B cell (primary cell): ENCODE measurements at regions not wholly inside any gene's neighbourhood (a gene's known extent, or its start where the extent isn't known, plus 50 kb on each side); places are given as distances from the start of the nearest gene placed in this dataset.

Source experiments
- ATAC-seq: fragments of 200-7000 bp; cut with Tn5 transposase; one replicate; pipeline ENCODE4 v1.10.0; 2021; ENCODE audit warnings: low read depth, mild to moderate bottlenecking, moderate number of reproducible peaks, moderate library complexity
- CTCF ChIA-PET: fragments of 350-600 bp; sonication (Branson Sonifier 250); formaldehyde crosslinking; loops from one replicate; lab custom pipeline; 2021; ENCODE audit warnings: antibody characterized with exemption, inconsistent platforms; lab: Charles Lee
- POLR2A ChIA-PET: fragments of 350-600 bp; sonication (Branson Sonifier 250); formaldehyde crosslinking; loops from one replicate; lab custom pipeline; 2021; ENCODE audit warnings: antibody characterized with exemption; lab: Charles Lee
- DNase-seq: peaks from one replicate; pipeline ENCODE4 v3.0.0; 2013
- H2AFZ ChIP-seq: 2 replicates; pipeline ENCODE4 v1.6.1; 2012; ENCODE audit warnings: mild to moderate bottlenecking, low read depth, low read length; ENCODE audit not compliant: insufficient read depth, poor library complexity, severe bottlenecking
- H3K27ac ChIP-seq, 2 donors: 1 replicate in 1 of 2; 2 replicates in 1 of 2; pipeline ENCODE4 v1.5.1; 2012 to 2013; ENCODE audit warnings: low read length in 2 of 2, mild to moderate bottlenecking in 2 of 2, moderate library complexity in 1 of 2
- H3K27me3 ChIP-seq, 4 experiments: fragments of 200-600 bp in 1 of 4; sonication (generic) in 1 of 4; replicated peaks in 1 of 4; 1 replicate in 2 of 4; 2 replicates in 2 of 4; pipeline versions ENCODE4 v1.6.1 to v1.7.0; 2013 to 2016; ENCODE audit warnings: low read length in 3 of 4, mild to moderate bottlenecking in 2 of 4, mixed read lengths in 1 of 4, moderate library complexity in 1 of 4; ENCODE audit not compliant: insufficient read depth in 4 of 4, control insufficient read depth in 3 of 4; ENCODE audit errors: control extremely low read depth in 1 of 4
- H3K36me3 ChIP-seq, 2 experiments: replicated peaks in 1 of 2; 1 replicate in 1 of 2; 2 replicates in 1 of 2; pipeline versions ENCODE4 v1.6.1 to v1.7.1; 2013; ENCODE audit warnings: low read length in 1 of 2; ENCODE audit not compliant: insufficient read depth in 2 of 2, control insufficient read depth in 1 of 2; ENCODE audit errors: control extremely low read depth in 1 of 2, extremely low read depth in 1 of 2
- H3K4me1 ChIP-seq, 2 donors: fragments of 200-600 bp in 1 of 2; sonication (generic) in 1 of 2; 1 replicate in 1 of 2; 2 replicates in 1 of 2; pipeline versions ENCODE4 v1.5.1 to v1.6.1; 2013 to 2017; ENCODE audit warnings: low read length in 2 of 2; ENCODE audit not compliant: control insufficient read depth in 2 of 2, insufficient read depth in 2 of 2
- H3K4me2 ChIP-seq: replicated peaks from 2 replicates; pipeline ENCODE3; 2012; ENCODE audit warnings: mild to moderate bottlenecking, low read depth, low read length; ENCODE audit not compliant: poor library complexity, severe bottlenecking
- H3K4me3 ChIP-seq, 5 experiments: fragments of 200-600 bp in 1 of 5; sonication (generic) in 1 of 5; 1 replicate in 3 of 5; 2 replicates in 2 of 5; pipeline versions ENCODE4 v1.5.1 to v1.7.0; 2011 to 2016; ENCODE audit warnings: low read length in 4 of 5, mild to moderate bottlenecking in 4 of 5, low read depth in 2 of 5, control low read depth in 1 of 5, moderate library complexity in 1 of 5; ENCODE audit not compliant: insufficient read depth in 1 of 5; ENCODE audit errors: control extremely low read depth in 1 of 5, extremely low read depth in 1 of 5
- H3K79me2 ChIP-seq: fragments of 200-600 bp; sonication (generic); one replicate; pipeline ENCODE4 v1.6.0; 2016; ENCODE audit warnings: low read length; ENCODE audit not compliant: control insufficient read depth, insufficient read depth
- H3K9ac ChIP-seq: fragments of 200-600 bp; sonication (generic); 2 replicates; pipeline ENCODE4 v1.6.1; 2017; ENCODE audit warnings: mild to moderate bottlenecking, low read length, moderate library complexity
- H3K9me3 ChIP-seq, 3 donors: one replicate each; pipeline versions ENCODE4 v1.6.1 to v1.7.1; 2013; ENCODE audit warnings: low read length in 2 of 3; ENCODE audit not compliant: control insufficient read depth in 2 of 3, insufficient read depth in 1 of 3; ENCODE audit errors: control extremely low read depth in 1 of 3
- H4K20me1 ChIP-seq: 2 replicates; pipeline ENCODE4 v1.6.0; 2012; ENCODE audit warnings: mild to moderate bottlenecking, low read length; ENCODE audit not compliant: insufficient read depth, control insufficient read depth, poor library complexity, severe bottlenecking
- H3K27ac Mint-ChIP-seq: one replicate; pipeline ENCODE4 v1.8.0; 2021; ENCODE audit warnings: mixed read lengths
- H3K27me3 Mint-ChIP-seq: one replicate; pipeline ENCODE4 v1.8.0; 2021; ENCODE audit warnings: mixed read lengths
- H3K4me1 Mint-ChIP-seq: one replicate; pipeline ENCODE4 v1.8.0; 2021; ENCODE audit warnings: mixed read lengths
- H3K4me3 Mint-ChIP-seq: one replicate; pipeline ENCODE4 v1.8.0; 2021; ENCODE audit warnings: mixed read lengths
- H3K9me3 Mint-ChIP-seq: one replicate; pipeline ENCODE4 v1.8.0; 2022; ENCODE audit warnings: mixed read lengths; ENCODE audit not compliant: insufficient read depth
- EZH2 ChIP-seq: IDR thresholded peaks from 2 replicates; pipeline ENCODE4 v1.6.1; 2012; ENCODE audit warnings: borderline replicate concordance, low read depth, mild to moderate bottlenecking, moderate library complexity, low read length; ENCODE audit not compliant: insufficient read depth, poor library complexity, severe bottlenecking
- WGBS: methylation state at CpG from one replicate; pipeline ENCODE4 v1.1.5; 2013; ENCODE audit warnings: missing lambda C conversion rate; ENCODE audit not compliant: insufficient coverage; 5-methylcytosine and 5-hydroxymethylcytosine counted together
- intact Hi-C: fragments of 100-400 bp; cut with micrococcal nuclease; formaldehyde crosslinking; loops from one replicate; pipeline ENCODE4 v1.10.0; 2022
- TF ChIP-seq, protein P1 (sequence below): fragments of 200-600 bp; IDR thresholded peaks from one replicate; pipeline ENCODE4 v1.8.0; 2022; ENCODE audit warnings: antibody characterized with exemption, mild to moderate bottlenecking

DNA sequence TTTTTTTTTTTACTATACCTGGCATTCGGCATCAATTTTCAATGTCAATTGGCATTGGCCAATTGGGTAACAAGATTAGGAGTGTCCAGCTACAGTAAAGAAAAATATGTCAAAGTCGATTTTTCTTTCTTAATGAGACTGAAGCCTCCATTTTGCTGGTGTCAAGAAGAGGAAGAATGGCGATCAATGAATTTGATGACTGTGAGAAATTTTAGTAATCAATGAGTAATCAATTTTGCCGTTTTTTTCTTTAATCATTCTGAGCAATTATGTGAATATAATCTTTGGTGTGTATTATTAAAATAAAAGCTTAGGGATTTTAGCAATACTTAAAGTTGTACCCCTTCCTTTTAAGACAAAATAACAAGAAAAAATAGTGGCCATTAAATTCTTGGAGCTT is 69.7 kb downstream of the TMEM200C start:
- TF ChIP-seq, protein P1, sequence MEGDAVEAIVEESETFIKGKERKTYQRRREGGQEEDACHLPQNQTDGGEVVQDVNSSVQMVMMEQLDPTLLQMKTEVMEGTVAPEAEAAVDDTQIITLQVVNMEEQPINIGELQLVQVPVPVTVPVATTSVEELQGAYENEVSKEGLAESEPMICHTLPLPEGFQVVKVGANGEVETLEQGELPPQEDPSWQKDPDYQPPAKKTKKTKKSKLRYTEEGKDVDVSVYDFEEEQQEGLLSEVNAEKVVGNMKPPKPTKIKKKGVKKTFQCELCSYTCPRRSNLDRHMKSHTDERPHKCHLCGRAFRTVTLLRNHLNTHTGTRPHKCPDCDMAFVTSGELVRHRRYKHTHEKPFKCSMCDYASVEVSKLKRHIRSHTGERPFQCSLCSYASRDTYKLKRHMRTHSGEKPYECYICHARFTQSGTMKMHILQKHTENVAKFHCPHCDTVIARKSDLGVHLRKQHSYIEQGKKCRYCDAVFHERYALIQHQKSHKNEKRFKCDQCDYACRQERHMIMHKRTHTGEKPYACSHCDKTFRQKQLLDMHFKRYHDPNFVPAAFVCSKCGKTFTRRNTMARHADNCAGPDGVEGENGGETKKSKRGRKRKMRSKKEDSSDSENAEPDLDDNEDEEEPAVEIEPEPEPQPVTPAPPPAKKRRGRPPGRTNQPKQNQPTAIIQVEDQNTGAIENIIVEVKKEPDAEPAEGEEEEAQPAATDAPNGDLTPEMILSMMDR = no peak
- TF ChIP-seq EZH2 = no peak
- no peak overlapping the region for H3K4me2 ChIP-seq
- CTCF ChIA-PET = no interaction called here
- no peak overlapping the region for H2AFZ ChIP-seq
- intact Hi-C loops = no loop called here
- Mint-ChIP-seq H3K27me3 (no peaks in the 10 kb centered on the region), H3K4me3 (no peak overlapping the region), H3K9me3 (no peaks in the 10 kb centered on the region), H3K27ac (no peak overlapping the region), H3K4me1 (no peaks in the 10 kb centered on the region)
- 86% methylated on average over 2 of the region's 4 CpGs for WGBS
- H3K27me3 ChIP-seq = no peaks in the 10 kb centered on the region
- DNase-seq = no peak
- H3K36me3 ChIP-seq = no peaks in the 10 kb centered on the region
- H3K9ac ChIP-seq = no peak overlapping the region
- no peaks in the 10 kb centered on the region for H3K79me2 ChIP-seq
- POLR2A ChIA-PET = no interaction called here
- no peak for ATAC-seq
- no peak overlapping the region for H3K4me3 ChIP-seq
- no peaks in the 10 kb centered on the region for H3K4me1 ChIP-seq
- no peak overlapping the region for H3K27ac ChIP-seq
- peaks cover 0 to 1% (median 0%) of the 10 kb centered on the region in 3 donors for H3K9me3 ChIP-seq
- no peaks in the 10 kb centered on the region for H4K20me1 ChIP-seq

DNA sequence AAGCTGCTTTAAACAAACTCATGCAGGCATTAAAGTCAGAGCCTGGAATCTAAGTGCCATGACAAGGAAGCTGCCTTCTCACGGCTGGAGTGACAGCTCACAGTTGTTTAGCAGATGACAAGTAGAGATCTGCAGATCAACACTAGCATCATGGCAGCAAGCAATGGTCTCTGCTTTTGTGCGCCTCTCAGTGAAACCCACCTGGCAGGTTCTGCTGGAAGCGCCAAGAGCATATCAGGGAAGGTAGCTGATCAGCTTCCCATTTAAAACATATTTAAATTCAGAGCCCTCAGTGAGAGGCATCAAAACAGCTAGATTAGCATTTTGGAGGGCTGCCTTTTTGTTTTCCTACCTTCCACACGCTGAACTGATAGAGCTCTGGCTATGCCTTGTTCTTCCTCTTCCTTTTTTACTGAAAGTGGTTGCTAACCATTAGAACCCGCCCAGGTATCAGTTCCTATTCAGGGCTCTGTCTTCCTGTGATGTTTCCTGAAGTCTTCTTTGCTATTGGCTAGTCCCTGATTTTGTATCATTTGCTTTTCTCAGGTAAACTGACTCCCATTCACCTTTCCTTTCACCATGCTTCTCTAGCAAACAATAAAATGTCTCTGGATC is 70.8 kb downstream of the TMEM200C start:
- H3K79me2 ChIP-seq = no peaks in the 10 kb centered on the region
- H4K20me1 ChIP-seq = no peaks in the 10 kb centered on the region
- no peaks in the 10 kb centered on the region for H3K27me3 ChIP-seq
- H3K36me3 ChIP-seq = no peaks in the 10 kb centered on the region
- ChIA-PET POLR2A (no interaction called here), CTCF (no interaction called here)
- H3K4me3 ChIP-seq = no peak overlapping the region
- no peaks in the 10 kb centered on the region for H3K4me1 ChIP-seq
- TF ChIP-seq EZH2 = no peak
- TF ChIP-seq, protein P1 = no peak
- WGBS = 53% methylated on average over 5 of the region's 5 CpGs
- ATAC-seq = no peak
- H2AFZ ChIP-seq = no peak overlapping the region
- H3K9me3 ChIP-seq = peaks cover 0 to 1% (median 0%) of the 10 kb centered on the region in 3 donors
- H3K4me3 Mint-ChIP-seq = no peak overlapping the region
- H3K27ac Mint-ChIP-seq = no peak overlapping the region
- no peak for DNase-seq
- intact Hi-C loops = no loop called here
- no peak overlapping the region for H3K9ac ChIP-seq
- H3K27me3 Mint-ChIP-seq = no peaks in the 10 kb centered on the region
- H3K4me2 ChIP-seq = no peak overlapping the region
- H3K4me1 Mint-ChIP-seq = no peaks in the 10 kb centered on the region
- no peak overlapping the region for H3K27ac ChIP-seq
- H3K9me3 Mint-ChIP-seq = no peaks in the 10 kb centered on the region
